ENCODE measurements at regions not wholly inside any gene's neighbourhood (a gene's known extent, or its start where the extent isn't known, plus 50 kb on each side); places are given as distances from the start of the nearest gene placed in this dataset.

DNA sequence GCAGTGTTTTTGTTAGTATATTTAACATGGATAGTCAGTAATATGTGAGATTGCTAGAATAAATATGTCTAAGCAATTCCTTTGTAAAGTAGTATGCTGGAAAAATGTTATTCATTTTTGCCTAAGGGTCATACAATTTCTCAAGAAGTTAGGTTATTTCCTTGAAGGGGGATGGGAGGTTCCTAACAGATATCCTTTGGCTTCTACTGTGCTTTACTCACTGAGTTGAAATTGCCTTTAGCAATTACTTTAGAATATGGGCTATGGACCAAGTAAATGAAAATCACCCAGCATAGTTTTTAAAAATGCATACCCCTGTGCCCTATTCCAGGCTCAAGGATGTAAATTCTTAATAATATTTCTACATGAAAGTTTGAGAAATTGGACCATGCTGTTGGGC lies 1386.4 kb upstream of the SLC39A10 start:
- no peaks in the 10 kb centered on the region for H4K20me1 ChIP-seq (ENCODE audit: insufficient read depth)
- no peak for DNase-seq
- H3K4me1 ChIP-seq (replicated peaks; ENCODE audit: insufficient read depth), result no peaks in the 10 kb centered on the region
- no peak overlapping the region for H3K4me3 ChIP-seq
- H3K4me2 ChIP-seq, result no peak overlapping the region
- ChIA-PET CTCF (no interaction called here), POLR2A (ENCODE audit: unreplicated experiment) (no interaction called here)
- H2AFZ ChIP-seq, result no peak overlapping the region
- no peaks in the 10 kb centered on the region for H3K9me2 ChIP-seq (ENCODE audit: insufficient read depth)
- H3F3A ChIP-seq (ENCODE audit: insufficient read depth, low read depth), result no peaks in the 10 kb centered on the region
- H3K36me3 ChIP-seq (ENCODE audit: low read depth), result no peaks in the 10 kb centered on the region
- TF ChIP-seq EZH2 (IDR thresholded peaks at IDR 0.05; ENCODE audit: low read depth), result no peak
- TF ChIP-seq, protein P1, sequence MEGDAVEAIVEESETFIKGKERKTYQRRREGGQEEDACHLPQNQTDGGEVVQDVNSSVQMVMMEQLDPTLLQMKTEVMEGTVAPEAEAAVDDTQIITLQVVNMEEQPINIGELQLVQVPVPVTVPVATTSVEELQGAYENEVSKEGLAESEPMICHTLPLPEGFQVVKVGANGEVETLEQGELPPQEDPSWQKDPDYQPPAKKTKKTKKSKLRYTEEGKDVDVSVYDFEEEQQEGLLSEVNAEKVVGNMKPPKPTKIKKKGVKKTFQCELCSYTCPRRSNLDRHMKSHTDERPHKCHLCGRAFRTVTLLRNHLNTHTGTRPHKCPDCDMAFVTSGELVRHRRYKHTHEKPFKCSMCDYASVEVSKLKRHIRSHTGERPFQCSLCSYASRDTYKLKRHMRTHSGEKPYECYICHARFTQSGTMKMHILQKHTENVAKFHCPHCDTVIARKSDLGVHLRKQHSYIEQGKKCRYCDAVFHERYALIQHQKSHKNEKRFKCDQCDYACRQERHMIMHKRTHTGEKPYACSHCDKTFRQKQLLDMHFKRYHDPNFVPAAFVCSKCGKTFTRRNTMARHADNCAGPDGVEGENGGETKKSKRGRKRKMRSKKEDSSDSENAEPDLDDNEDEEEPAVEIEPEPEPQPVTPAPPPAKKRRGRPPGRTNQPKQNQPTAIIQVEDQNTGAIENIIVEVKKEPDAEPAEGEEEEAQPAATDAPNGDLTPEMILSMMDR (conservative IDR thresholded peaks at IDR 0.05), result no peak
- no TSS peak for BruUV-seq (replicated peaks)
- intact Hi-C loops (cut with micrococcal nuclease; ENCODE audit: unreplicated experiment), result no loop called here
- no peaks in the 10 kb centered on the region for H3K79me2 ChIP-seq (ENCODE audit: low read depth)
- H3K9me3 ChIP-seq (ENCODE audit: insufficient read depth, low read depth), result no peaks in the 10 kb centered on the region
- H3K27ac ChIP-seq, result no peak overlapping the region
- H3K27me3 ChIP-seq (ENCODE audit: insufficient read depth, low read depth), result no peaks in the 10 kb centered on the region

DNA sequence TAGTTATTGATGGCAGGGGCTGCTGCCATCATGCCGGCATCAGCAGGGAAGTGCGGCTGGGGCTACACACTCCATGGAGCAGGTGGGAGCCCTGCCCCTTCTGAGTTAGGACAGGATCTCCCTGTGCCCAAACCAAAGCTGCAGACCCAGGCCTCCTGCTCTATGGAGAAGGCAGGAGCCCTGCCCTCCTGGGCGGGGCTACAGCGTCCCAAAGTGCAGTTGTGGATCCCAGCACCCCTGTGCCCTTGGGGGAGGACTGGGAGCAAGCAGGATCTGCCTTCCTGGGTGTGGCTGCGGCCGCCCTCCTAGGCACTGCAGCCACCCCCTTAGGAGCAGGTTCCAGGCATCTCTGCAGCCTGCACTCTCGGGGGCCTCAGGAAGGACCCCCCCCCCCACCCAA lies 1392.4 kb upstream of the SLC39A10 start:
- Histone ChIP-seq H3K9me3 (ENCODE audit: insufficient read depth, low read depth) (no peaks in the 10 kb centered on the region), H2AFZ (no peak overlapping the region), H3K4me2 (no peak overlapping the region), H3K4me1 (replicated peaks; ENCODE audit: insufficient read depth) (no peaks in the 10 kb centered on the region), H3F3A (ENCODE audit: insufficient read depth, low read depth) (no peaks in the 10 kb centered on the region), H3K79me2 (ENCODE audit: low read depth) (no peaks in the 10 kb centered on the region), H3K9me2 (ENCODE audit: insufficient read depth) (no peaks in the 10 kb centered on the region), H4K20me1 (ENCODE audit: insufficient read depth) (no peaks in the 10 kb centered on the region), H3K36me3 (ENCODE audit: low read depth) (no peaks in the 10 kb centered on the region), H3K27me3 (ENCODE audit: insufficient read depth, low read depth) (no peaks in the 10 kb centered on the region), H3K4me3 (no peak overlapping the region), H3K27ac (no peak overlapping the region)
- TF ChIP-seq EZH2 (IDR thresholded peaks at IDR 0.05; ENCODE audit: low read depth), result no peak
- TF ChIP-seq, protein P1 (conservative IDR thresholded peaks at IDR 0.05), result no peak
- DNase-seq, result no peak
- CTCF ChIA-PET, result no interaction called here
- BruUV-seq (replicated peaks), result no TSS peak
- intact Hi-C loops (cut with micrococcal nuclease; ENCODE audit: unreplicated experiment), result no loop called here
- POLR2A ChIA-PET (ENCODE audit: unreplicated experiment), result no interaction called here

- Histone ChIP-seq H3K9me3 (ENCODE audit: insufficient read depth, low read depth) (no peaks in the 10 kb centered on the region), H3K36me3 (ENCODE audit: low read depth) (no peaks in the 10 kb centered on the region), H3K9me2 (ENCODE audit: insufficient read depth) (no peaks in the 10 kb centered on the region), H3K4me3 (no peak overlapping the region), H2AFZ (no peak overlapping the region), H3F3A (ENCODE audit: insufficient read depth, low read depth) (no peaks in the 10 kb centered on the region), H3K27ac (no peak overlapping the region), H3K4me1 (replicated peaks; ENCODE audit: insufficient read depth) (no peaks in the 10 kb centered on the region), H3K27me3 (ENCODE audit: insufficient read depth, low read depth) (no peaks in the 10 kb centered on the region), H3K79me2 (ENCODE audit: low read depth) (no peaks in the 10 kb centered on the region), H4K20me1 (ENCODE audit: insufficient read depth) (no peaks in the 10 kb centered on the region), H3K4me2 (no peak overlapping the region)
- TF ChIP-seq, protein P1 (conservative IDR thresholded peaks at IDR 0.05), result no peak
- no peak for TF ChIP-seq EZH2 (IDR thresholded peaks at IDR 0.05; ENCODE audit: low read depth)
- intact Hi-C loops (cut with micrococcal nuclease; ENCODE audit: unreplicated experiment), result no loop called here
- POLR2A ChIA-PET (ENCODE audit: unreplicated experiment), result no interaction called here
- DNase-seq, result no peak
- no TSS peak for BruUV-seq (replicated peaks)
- CTCF ChIA-PET, result no interaction called here
These were observed 1396.8 kb upstream of the SLC39A10 start for GRCh38 chr2:194260185-194260584.

Measured in PC-9 (cell line).